ENCODE measurements at regions not wholly inside any gene's neighbourhood (a gene's known extent, or its start where the extent isn't known, plus 50 kb on each side); places are given as distances from the start of the nearest gene placed in this dataset.
"Not testable (repeated sequence)": the region's sequence is repeated elsewhere in the genome, so short reads cannot be mapped to it uniquely, and the experiment has no call there.

- H3K36me3 Mint-ChIP-seq (ENCODE audit: low read depth): no peaks in the 10 kb centered on the region
- no peaks in the 10 kb centered on the region for H3K4me1 Mint-ChIP-seq
- peaks cover 15% of the 10 kb centered on the region for H3K9me3 Mint-ChIP-seq
- no peak for ATAC-seq (replicated peaks)
- no peaks in the 10 kb centered on the region for H3K27me3 Mint-ChIP-seq
- no peak overlapping the region for H3K4me3 Mint-ChIP-seq
- H3K27ac Mint-ChIP-seq: no peak overlapping the region
Measured at GRCh38 chr16:35149550-35149949, 1690.1 kb downstream of the TP53TG3F start.

- ATAC-seq (replicated peaks): no peak
- no peaks in the 10 kb centered on the region for H3K36me3 Mint-ChIP-seq (ENCODE audit: low read depth)
- H3K4me1 Mint-ChIP-seq: no peaks in the 10 kb centered on the region
- no peaks in the 10 kb centered on the region for H3K27me3 Mint-ChIP-seq
- no peak overlapping the region for H3K27ac Mint-ChIP-seq
- peaks cover 15% of the 10 kb centered on the region for H3K9me3 Mint-ChIP-seq
- no peak overlapping the region for H3K4me3 Mint-ChIP-seq
Measured at GRCh38 chr16:35150805-35151312, 1691.4 kb downstream of the TP53TG3F start.

GRCh38 chr16:35152067-35152627 is 1692.7 kb downstream of the TP53TG3F start:
- Mint-ChIP-seq H3K36me3 (ENCODE audit: low read depth) (no peaks in the 10 kb centered on the region), H3K27me3 (no peaks in the 10 kb centered on the region), H3K27ac (no peak overlapping the region), H3K9me3 (peaks cover 23% of the 10 kb centered on the region), H3K4me1 (no peaks in the 10 kb centered on the region), H3K4me3 (no peak overlapping the region)
- ATAC-seq (replicated peaks): no peak

- no peaks in the 10 kb centered on the region for H3K36me3 Mint-ChIP-seq (ENCODE audit: low read depth)
- ATAC-seq (replicated peaks): no peak
- no peak overlapping the region for H3K4me3 Mint-ChIP-seq
- no peak overlapping the region for H3K27ac Mint-ChIP-seq
- H3K9me3 Mint-ChIP-seq: peaks cover 21% of the 10 kb centered on the region
- H3K27me3 Mint-ChIP-seq: no peaks in the 10 kb centered on the region
- no peaks in the 10 kb centered on the region for H3K4me1 Mint-ChIP-seq
Measured at GRCh38 chr16:35154627-35155026, 1695.2 kb downstream of the TP53TG3F start.

- peaks cover 12% of the 10 kb centered on the region for H3K9me3 Mint-ChIP-seq
- not testable (repeated sequence) for H3K36me3 Mint-ChIP-seq (ENCODE audit: low read depth); H3K4me1 Mint-ChIP-seq; H3K27me3 Mint-ChIP-seq; H3K27ac Mint-ChIP-seq; H3K4me3 Mint-ChIP-seq; ATAC-seq (replicated peaks)
Measured at GRCh38 chr16:35157549-35157948, 1698.1 kb downstream of the TP53TG3F start.

- not testable (repeated sequence) for H3K27ac Mint-ChIP-seq; H3K27me3 Mint-ChIP-seq; H3K4me3 Mint-ChIP-seq; H3K36me3 Mint-ChIP-seq (ENCODE audit: low read depth); H3K4me1 Mint-ChIP-seq; H3K9me3 Mint-ChIP-seq; ATAC-seq (replicated peaks)
Measured at GRCh38 chr16:35169324-35169723, 1709.9 kb downstream of the TP53TG3F start.

- H3K9me3 Mint-ChIP-seq; H3K27ac Mint-ChIP-seq; H3K27me3 Mint-ChIP-seq; H3K4me3 Mint-ChIP-seq; ATAC-seq (replicated peaks); H3K4me1 Mint-ChIP-seq; H3K36me3 Mint-ChIP-seq (ENCODE audit: low read depth): not testable (repeated sequence)
Measured at GRCh38 chr16:35170061-35170460, 1710.6 kb downstream of the TP53TG3F start.

GRCh38 chr16:35170610-35171009 is 1711.2 kb downstream of the TP53TG3F start:
- H3K27me3 Mint-ChIP-seq: no peaks in the 10 kb centered on the region
- ATAC-seq (replicated peaks): no peak
- no peak overlapping the region for H3K27ac Mint-ChIP-seq
- H3K4me3 Mint-ChIP-seq: no peak overlapping the region
- no peaks in the 10 kb centered on the region for H3K4me1 Mint-ChIP-seq
- H3K36me3 Mint-ChIP-seq (ENCODE audit: low read depth): no peaks in the 10 kb centered on the region
- H3K9me3 Mint-ChIP-seq: peaks cover 5% of the 10 kb centered on the region

- Mint-ChIP-seq H3K4me3 (no peak overlapping the region), H3K27me3 (no peaks in the 10 kb centered on the region), H3K4me1 (no peaks in the 10 kb centered on the region), H3K27ac (no peak overlapping the region), H3K9me3 (peaks cover 4% of the 10 kb centered on the region), H3K36me3 (ENCODE audit: low read depth) (no peaks in the 10 kb centered on the region)
- no peak for ATAC-seq (replicated peaks)
Measured at GRCh38 chr16:35171106-35171505, 1711.7 kb downstream of the TP53TG3F start.

GRCh38 chr16:35173295-35173694 is 1713.9 kb downstream of the TP53TG3F start:
- H3K4me1 Mint-ChIP-seq: no peaks in the 10 kb centered on the region
- H3K27ac Mint-ChIP-seq: no peak overlapping the region
- no peaks in the 10 kb centered on the region for H3K36me3 Mint-ChIP-seq (ENCODE audit: low read depth)
- no peaks in the 10 kb centered on the region for H3K27me3 Mint-ChIP-seq
- no peak for ATAC-seq (replicated peaks)
- H3K9me3 Mint-ChIP-seq: peaks cover 7% of the 10 kb centered on the region
- H3K4me3 Mint-ChIP-seq: no peak overlapping the region

- no peaks in the 10 kb centered on the region for H3K27me3 Mint-ChIP-seq
- no peaks in the 10 kb centered on the region for H3K4me1 Mint-ChIP-seq
- no peak overlapping the region for H3K4me3 Mint-ChIP-seq
Measured at GRCh38 chr16:35174016-35174415, 1714.6 kb downstream of the TP53TG3F start.

GRCh38 chr16:35176449-35176848 is 1717.0 kb downstream of the TP53TG3F start:
- no peak for ATAC-seq (replicated peaks)
- Mint-ChIP-seq H3K4me3 (no peak overlapping the region), H3K27me3 (no peaks in the 10 kb centered on the region), H3K36me3 (ENCODE audit: low read depth) (no peaks in the 10 kb centered on the region), H3K9me3 (peaks cover 7% of the 10 kb centered on the region), H3K4me1 (no peaks in the 10 kb centered on the region), H3K27ac (no peak overlapping the region)

More at GRCh38 chr16:35174016-35174415, 1714.6 kb downstream of the TP53TG3F start:
- no peak for ATAC-seq (replicated peaks)
- Mint-ChIP-seq H3K27ac (no peak overlapping the region), H3K36me3 (ENCODE audit: low read depth) (no peaks in the 10 kb centered on the region), H3K9me3 (peaks cover 7% of the 10 kb centered on the region)

- no peak for ATAC-seq (replicated peaks)
- Mint-ChIP-seq H3K36me3 (ENCODE audit: low read depth) (no peaks in the 10 kb centered on the region), H3K9me3 (peaks cover 7% of the 10 kb centered on the region), H3K4me3 (no peak overlapping the region), H3K27ac (no peak overlapping the region), H3K27me3 (no peaks in the 10 kb centered on the region), H3K4me1 (no peaks in the 10 kb centered on the region)
Measured at GRCh38 chr16:35177851-35178250, 1718.4 kb downstream of the TP53TG3F start.

GRCh38 chr16:35180970-35181369 is 1721.6 kb downstream of the TP53TG3F start:
- no peaks in the 10 kb centered on the region for H3K36me3 Mint-ChIP-seq (ENCODE audit: low read depth)
- no peaks in the 10 kb centered on the region for H3K4me1 Mint-ChIP-seq
- no peaks in the 10 kb centered on the region for H3K27me3 Mint-ChIP-seq
- H3K9me3 Mint-ChIP-seq: peaks cover 15% of the 10 kb centered on the region
- no peak overlapping the region for H3K27ac Mint-ChIP-seq
- no peak overlapping the region for H3K4me3 Mint-ChIP-seq
- ATAC-seq (replicated peaks): no peak

- no peaks in the 10 kb centered on the region for H3K4me1 Mint-ChIP-seq
- no peak overlapping the region for H3K27ac Mint-ChIP-seq
- no peak overlapping the region for H3K4me3 Mint-ChIP-seq
- peaks cover 19% of the 10 kb centered on the region for H3K9me3 Mint-ChIP-seq
- no peak for ATAC-seq (replicated peaks)
- H3K27me3 Mint-ChIP-seq: no peaks in the 10 kb centered on the region
- H3K36me3 Mint-ChIP-seq (ENCODE audit: low read depth): no peaks in the 10 kb centered on the region
Measured at GRCh38 chr16:35181422-35182030, 1722.1 kb downstream of the TP53TG3F start.

Data from activated T-helper 17 cell treated with anti-CD3 and anti-CD28 coated beads, Interleukin-2, amount 50 U/mL, for 72 hours (primary cell).